Left ventricle myocardium inferior (tissue), 1 donor: ENCODE measurements at regions not wholly inside any gene's neighbourhood (a gene's known extent, or its start where the extent isn't known, plus 50 kb on each side); places are given as distances from the start of the nearest gene placed in this dataset.
"Not testable (repeated sequence)": the region's sequence is repeated elsewhere in the genome, so short reads cannot be mapped to it uniquely, and the experiment has no call there.

ENCODE experiments used
- DNase-seq: peaks from one replicate; pipeline ENCODE4 v3.0.0-alpha.2; 2020
- H3K27ac ChIP-seq: fragments of 200-600 bp; replicated peaks from 2 replicates; pipeline ENCODE4 v1.8.0; 2021
- H3K27me3 ChIP-seq: fragments of 200-600 bp; 2 replicates; pipeline ENCODE4 v1.8.0; 2021; ENCODE audit warnings: low read depth
- H3K36me3 ChIP-seq: fragments of 200-600 bp; 2 replicates; pipeline ENCODE4 v1.8.0; 2021
- H3K4me1 ChIP-seq: fragments of 200-600 bp; 2 replicates; pipeline ENCODE4 v1.8.0; 2021
- H3K4me3 ChIP-seq: fragments of 200-600 bp; 2 replicates; pipeline ENCODE4 v1.8.0; 2021; ENCODE audit warnings: mild to moderate bottlenecking, moderate library complexity
- H3K9me3 ChIP-seq: fragments of 200-600 bp; replicated peaks from 2 replicates; pipeline ENCODE4 v1.8.0; 2021
- intact Hi-C: fragments of 100-400 bp; cut with micrococcal nuclease; formaldehyde crosslinking; loops from one replicate; pipeline ENCODE4 v1.11.0; 2022
- TF ChIP-seq, protein P1 (sequence below): fragments of 200-600 bp; IDR thresholded peaks from 2 replicates; pipeline ENCODE4 v1.8.0; 2021; ENCODE audit warnings: antibody characterized with exemption, mild to moderate bottlenecking, borderline replicate concordance
- donor health status: DM: no; HTN: yes; CAD: no; lungs with severe emphysema.

GRCh38 chr4:164096766-164097518 lies 602.5 kb downstream of the TMA16 start:
- DNase-seq, result no peak
- peaks cover 4% of the 10 kb centered on the region for H3K9me3 ChIP-seq

GRCh38 chr4:164100741-164101365 lies 606.4 kb downstream of the TMA16 start:
- H3K4me1 ChIP-seq, H3K27me3 ChIP-seq, H3K36me3 ChIP-seq, H3K9me3 ChIP-seq, H3K4me3 ChIP-seq, intact Hi-C loops, H3K27ac ChIP-seq, DNase-seq: not testable (repeated sequence)

More at GRCh38 chr4:164096766-164097518, 602.5 kb downstream of the TMA16 start:
- intact Hi-C loops, result no loop called here
- Histone ChIP-seq H3K36me3 (no peaks in the 10 kb centered on the region), H3K4me1 (no peaks in the 10 kb centered on the region), H3K27ac (no peak overlapping the region), H3K4me3 (no peak overlapping the region), H3K27me3 (no peaks in the 10 kb centered on the region)
- TF ChIP-seq, protein P1, sequence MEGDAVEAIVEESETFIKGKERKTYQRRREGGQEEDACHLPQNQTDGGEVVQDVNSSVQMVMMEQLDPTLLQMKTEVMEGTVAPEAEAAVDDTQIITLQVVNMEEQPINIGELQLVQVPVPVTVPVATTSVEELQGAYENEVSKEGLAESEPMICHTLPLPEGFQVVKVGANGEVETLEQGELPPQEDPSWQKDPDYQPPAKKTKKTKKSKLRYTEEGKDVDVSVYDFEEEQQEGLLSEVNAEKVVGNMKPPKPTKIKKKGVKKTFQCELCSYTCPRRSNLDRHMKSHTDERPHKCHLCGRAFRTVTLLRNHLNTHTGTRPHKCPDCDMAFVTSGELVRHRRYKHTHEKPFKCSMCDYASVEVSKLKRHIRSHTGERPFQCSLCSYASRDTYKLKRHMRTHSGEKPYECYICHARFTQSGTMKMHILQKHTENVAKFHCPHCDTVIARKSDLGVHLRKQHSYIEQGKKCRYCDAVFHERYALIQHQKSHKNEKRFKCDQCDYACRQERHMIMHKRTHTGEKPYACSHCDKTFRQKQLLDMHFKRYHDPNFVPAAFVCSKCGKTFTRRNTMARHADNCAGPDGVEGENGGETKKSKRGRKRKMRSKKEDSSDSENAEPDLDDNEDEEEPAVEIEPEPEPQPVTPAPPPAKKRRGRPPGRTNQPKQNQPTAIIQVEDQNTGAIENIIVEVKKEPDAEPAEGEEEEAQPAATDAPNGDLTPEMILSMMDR, result no peak

GRCh38 chr4:164108971-164109370 lies 614.5 kb downstream of the TMA16 start:
- no peak for DNase-seq
- no peak overlapping the region for H3K27ac ChIP-seq
- H3K4me3 ChIP-seq, result no peak overlapping the region
- no peaks in the 10 kb centered on the region for H3K9me3 ChIP-seq
- H3K27me3 ChIP-seq, result no peaks in the 10 kb centered on the region
- H3K36me3 ChIP-seq, result no peaks in the 10 kb centered on the region
- intact Hi-C loops, result no loop called here
- no peaks in the 10 kb centered on the region for H3K4me1 ChIP-seq
- TF ChIP-seq, protein P1, result no peak

DNA sequence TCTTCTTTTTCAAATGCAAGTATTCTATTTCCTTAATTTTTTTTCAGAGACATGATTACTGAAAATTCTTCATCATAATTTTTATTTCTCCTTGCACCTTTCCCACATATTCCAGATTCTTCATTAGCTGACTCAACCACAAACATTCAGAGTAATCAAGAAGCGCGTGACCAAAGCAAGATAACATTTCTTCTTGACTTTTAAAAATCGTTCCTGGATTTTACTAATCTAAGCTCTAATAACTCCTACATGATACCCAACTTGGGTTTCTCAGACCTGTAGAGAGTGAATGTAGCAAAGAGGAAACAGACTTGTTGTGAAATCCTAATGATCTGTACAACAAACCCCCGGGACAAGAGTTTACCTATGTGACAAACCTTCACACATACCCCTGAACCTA lies 615.0 kb downstream of the TMA16 start:
- no peaks in the 10 kb centered on the region for H3K27me3 ChIP-seq
- TF ChIP-seq, protein P1, result no peak
- H3K27ac ChIP-seq, result no peak overlapping the region
- H3K9me3 ChIP-seq, result no peaks in the 10 kb centered on the region
- intact Hi-C loops, result no loop called here
- H3K4me1 ChIP-seq, result no peaks in the 10 kb centered on the region
- no peak for DNase-seq
- no peaks in the 10 kb centered on the region for H3K36me3 ChIP-seq
- H3K4me3 ChIP-seq, result no peak overlapping the region

GRCh38 chr4:164115236-164115635 lies 620.7 kb downstream of the TMA16 start:
- intact Hi-C loops, result no loop called here
- Histone ChIP-seq H3K36me3 (no peaks in the 10 kb centered on the region), H3K4me1 (no peaks in the 10 kb centered on the region), H3K4me3 (no peak overlapping the region), H3K27me3 (no peaks in the 10 kb centered on the region), H3K27ac (no peak overlapping the region), H3K9me3 (no peaks in the 10 kb centered on the region)
- DNase-seq, result no peak
- TF ChIP-seq, protein P1, result no peak

DNA sequence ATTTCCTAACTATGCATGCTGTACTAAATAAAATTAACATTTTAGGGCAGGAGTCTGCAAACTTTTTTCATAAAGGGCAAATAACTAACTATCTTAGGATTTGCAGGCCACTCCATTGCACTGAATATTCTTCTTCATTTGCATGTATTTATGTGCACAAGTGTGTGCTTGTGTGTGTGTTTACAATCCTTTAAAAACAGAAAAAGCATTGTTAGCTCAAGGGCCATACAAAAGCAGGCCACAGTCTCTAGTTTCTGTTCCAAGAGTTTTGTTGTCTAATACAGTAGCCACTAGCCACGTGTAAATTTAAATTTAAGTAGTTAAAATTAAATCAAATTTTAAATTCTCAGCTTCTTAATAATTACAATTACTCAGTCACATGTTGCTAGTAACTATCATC lies 621.8 kb downstream of the TMA16 start:
- TF ChIP-seq, protein P1, result no peak
- H3K9me3 ChIP-seq, result no peaks in the 10 kb centered on the region
- no peak overlapping the region for H3K27ac ChIP-seq
- intact Hi-C loops, result no loop called here
- no peaks in the 10 kb centered on the region for H3K4me1 ChIP-seq
- DNase-seq, result no peak
- no peak overlapping the region for H3K4me3 ChIP-seq
- no peaks in the 10 kb centered on the region for H3K27me3 ChIP-seq
- no peaks in the 10 kb centered on the region for H3K36me3 ChIP-seq
